ENCODE measurements at regions not wholly inside any gene's neighbourhood (a gene's known extent, or its start where the extent isn't known, plus 50 kb on each side); places are given as distances from the start of the nearest gene placed in this dataset.

DNA sequence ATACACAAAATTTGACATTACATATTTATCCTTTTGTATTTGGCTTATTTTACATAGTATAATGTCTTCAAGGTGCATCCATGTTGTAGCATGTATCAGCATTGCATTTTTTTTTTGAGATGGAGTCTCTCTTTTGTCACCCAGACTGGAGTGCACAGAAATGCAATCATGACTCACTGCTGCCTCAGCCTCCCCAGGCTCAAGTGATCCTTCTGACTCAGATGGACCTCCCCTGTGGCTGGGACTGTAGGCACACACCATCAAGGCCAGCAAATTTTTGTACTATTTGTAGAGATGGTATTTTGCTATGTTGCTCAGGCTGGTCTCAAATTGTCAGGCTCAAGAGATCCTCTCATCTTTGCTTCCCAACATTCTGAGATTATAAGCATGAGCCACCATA, 214.4 kb upstream of the ALG10B start:
- TF ChIP-seq, protein P1, sequence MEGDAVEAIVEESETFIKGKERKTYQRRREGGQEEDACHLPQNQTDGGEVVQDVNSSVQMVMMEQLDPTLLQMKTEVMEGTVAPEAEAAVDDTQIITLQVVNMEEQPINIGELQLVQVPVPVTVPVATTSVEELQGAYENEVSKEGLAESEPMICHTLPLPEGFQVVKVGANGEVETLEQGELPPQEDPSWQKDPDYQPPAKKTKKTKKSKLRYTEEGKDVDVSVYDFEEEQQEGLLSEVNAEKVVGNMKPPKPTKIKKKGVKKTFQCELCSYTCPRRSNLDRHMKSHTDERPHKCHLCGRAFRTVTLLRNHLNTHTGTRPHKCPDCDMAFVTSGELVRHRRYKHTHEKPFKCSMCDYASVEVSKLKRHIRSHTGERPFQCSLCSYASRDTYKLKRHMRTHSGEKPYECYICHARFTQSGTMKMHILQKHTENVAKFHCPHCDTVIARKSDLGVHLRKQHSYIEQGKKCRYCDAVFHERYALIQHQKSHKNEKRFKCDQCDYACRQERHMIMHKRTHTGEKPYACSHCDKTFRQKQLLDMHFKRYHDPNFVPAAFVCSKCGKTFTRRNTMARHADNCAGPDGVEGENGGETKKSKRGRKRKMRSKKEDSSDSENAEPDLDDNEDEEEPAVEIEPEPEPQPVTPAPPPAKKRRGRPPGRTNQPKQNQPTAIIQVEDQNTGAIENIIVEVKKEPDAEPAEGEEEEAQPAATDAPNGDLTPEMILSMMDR (IDR thresholded peaks at IDR 0.05 in 8 of 11, conservative IDR thresholded peaks at IDR 0.05 in 3 of 11): no peak
- no peak for TF ChIP-seq POLR2A (IDR thresholded peaks at IDR 0.05)

All from spleen (tissue), 7 donors.